B cell (primary cell): ENCODE measurements at regions not wholly inside any gene's neighbourhood (a gene's known extent, or its start where the extent isn't known, plus 50 kb on each side); places are given as distances from the start of the nearest gene placed in this dataset.

Experiments used
- ATAC-seq: fragments of 200-7000 bp; cut with Tn5 transposase; one replicate; pipeline ENCODE4 v1.10.0; 2021; ENCODE audit warnings: low read depth, mild to moderate bottlenecking, moderate number of reproducible peaks, moderate library complexity
- CTCF ChIA-PET: fragments of 350-600 bp; sonication (Branson Sonifier 250); formaldehyde crosslinking; loops from one replicate; lab custom pipeline; 2021; ENCODE audit warnings: antibody characterized with exemption, inconsistent platforms; lab: Charles Lee
- POLR2A ChIA-PET: fragments of 350-600 bp; sonication (Branson Sonifier 250); formaldehyde crosslinking; loops from one replicate; lab custom pipeline; 2021; ENCODE audit warnings: antibody characterized with exemption; lab: Charles Lee
- DNase-seq: peaks from one replicate; pipeline ENCODE4 v3.0.0; 2013
- H2AFZ ChIP-seq: 2 replicates; pipeline ENCODE4 v1.6.1; 2012; ENCODE audit warnings: mild to moderate bottlenecking, low read depth, low read length; ENCODE audit not compliant: insufficient read depth, poor library complexity, severe bottlenecking
- H3K27ac ChIP-seq, 2 donors: 1 replicate in 1 of 2; 2 replicates in 1 of 2; pipeline ENCODE4 v1.5.1; 2012 to 2013; ENCODE audit warnings: low read length in 2 of 2, mild to moderate bottlenecking in 2 of 2, moderate library complexity in 1 of 2
- H3K27me3 ChIP-seq, 4 experiments: fragments of 200-600 bp in 1 of 4; sonication (generic) in 1 of 4; replicated peaks in 1 of 4; 1 replicate in 2 of 4; 2 replicates in 2 of 4; pipeline versions ENCODE4 v1.6.1 to v1.7.0; 2013 to 2016; ENCODE audit warnings: low read length in 3 of 4, mild to moderate bottlenecking in 2 of 4, mixed read lengths in 1 of 4, moderate library complexity in 1 of 4; ENCODE audit not compliant: insufficient read depth in 4 of 4, control insufficient read depth in 3 of 4; ENCODE audit errors: control extremely low read depth in 1 of 4
- H3K36me3 ChIP-seq, 2 experiments: replicated peaks in 1 of 2; 1 replicate in 1 of 2; 2 replicates in 1 of 2; pipeline versions ENCODE4 v1.6.1 to v1.7.1; 2013; ENCODE audit warnings: low read length in 1 of 2; ENCODE audit not compliant: insufficient read depth in 2 of 2, control insufficient read depth in 1 of 2; ENCODE audit errors: control extremely low read depth in 1 of 2, extremely low read depth in 1 of 2
- H3K4me1 ChIP-seq, 2 donors: fragments of 200-600 bp in 1 of 2; sonication (generic) in 1 of 2; 1 replicate in 1 of 2; 2 replicates in 1 of 2; pipeline versions ENCODE4 v1.5.1 to v1.6.1; 2013 to 2017; ENCODE audit warnings: low read length in 2 of 2; ENCODE audit not compliant: control insufficient read depth in 2 of 2, insufficient read depth in 2 of 2
- H3K4me2 ChIP-seq: replicated peaks from 2 replicates; pipeline ENCODE3; 2012; ENCODE audit warnings: mild to moderate bottlenecking, low read depth, low read length; ENCODE audit not compliant: poor library complexity, severe bottlenecking
- H3K4me3 ChIP-seq, 5 experiments: fragments of 200-600 bp in 1 of 5; sonication (generic) in 1 of 5; 1 replicate in 3 of 5; 2 replicates in 2 of 5; pipeline versions ENCODE4 v1.5.1 to v1.7.0; 2011 to 2016; ENCODE audit warnings: low read length in 4 of 5, mild to moderate bottlenecking in 4 of 5, low read depth in 2 of 5, control low read depth in 1 of 5, moderate library complexity in 1 of 5; ENCODE audit not compliant: insufficient read depth in 1 of 5; ENCODE audit errors: control extremely low read depth in 1 of 5, extremely low read depth in 1 of 5
- H3K79me2 ChIP-seq: fragments of 200-600 bp; sonication (generic); one replicate; pipeline ENCODE4 v1.6.0; 2016; ENCODE audit warnings: low read length; ENCODE audit not compliant: control insufficient read depth, insufficient read depth
- H3K9ac ChIP-seq: fragments of 200-600 bp; sonication (generic); 2 replicates; pipeline ENCODE4 v1.6.1; 2017; ENCODE audit warnings: mild to moderate bottlenecking, low read length, moderate library complexity
- H3K9me3 ChIP-seq, 3 donors: one replicate each; pipeline versions ENCODE4 v1.6.1 to v1.7.1; 2013; ENCODE audit warnings: low read length in 2 of 3; ENCODE audit not compliant: control insufficient read depth in 2 of 3, insufficient read depth in 1 of 3; ENCODE audit errors: control extremely low read depth in 1 of 3
- H4K20me1 ChIP-seq: 2 replicates; pipeline ENCODE4 v1.6.0; 2012; ENCODE audit warnings: mild to moderate bottlenecking, low read length; ENCODE audit not compliant: insufficient read depth, control insufficient read depth, poor library complexity, severe bottlenecking
- H3K27ac Mint-ChIP-seq: one replicate; pipeline ENCODE4 v1.8.0; 2021; ENCODE audit warnings: mixed read lengths
- H3K27me3 Mint-ChIP-seq: one replicate; pipeline ENCODE4 v1.8.0; 2021; ENCODE audit warnings: mixed read lengths
- H3K4me1 Mint-ChIP-seq: one replicate; pipeline ENCODE4 v1.8.0; 2021; ENCODE audit warnings: mixed read lengths
- H3K4me3 Mint-ChIP-seq: one replicate; pipeline ENCODE4 v1.8.0; 2021; ENCODE audit warnings: mixed read lengths
- H3K9me3 Mint-ChIP-seq: one replicate; pipeline ENCODE4 v1.8.0; 2022; ENCODE audit warnings: mixed read lengths; ENCODE audit not compliant: insufficient read depth
- EZH2 ChIP-seq: IDR thresholded peaks from 2 replicates; pipeline ENCODE4 v1.6.1; 2012; ENCODE audit warnings: borderline replicate concordance, low read depth, mild to moderate bottlenecking, moderate library complexity, low read length; ENCODE audit not compliant: insufficient read depth, poor library complexity, severe bottlenecking
- WGBS: methylation state at CpG from one replicate; pipeline ENCODE4 v1.1.5; 2013; ENCODE audit warnings: missing lambda C conversion rate; ENCODE audit not compliant: insufficient coverage; 5-methylcytosine and 5-hydroxymethylcytosine counted together
- intact Hi-C: fragments of 100-400 bp; cut with micrococcal nuclease; formaldehyde crosslinking; loops from one replicate; pipeline ENCODE4 v1.10.0; 2022
- TF ChIP-seq, protein P1 (sequence below): fragments of 200-600 bp; IDR thresholded peaks from one replicate; pipeline ENCODE4 v1.8.0; 2022; ENCODE audit warnings: antibody characterized with exemption, mild to moderate bottlenecking

DNA sequence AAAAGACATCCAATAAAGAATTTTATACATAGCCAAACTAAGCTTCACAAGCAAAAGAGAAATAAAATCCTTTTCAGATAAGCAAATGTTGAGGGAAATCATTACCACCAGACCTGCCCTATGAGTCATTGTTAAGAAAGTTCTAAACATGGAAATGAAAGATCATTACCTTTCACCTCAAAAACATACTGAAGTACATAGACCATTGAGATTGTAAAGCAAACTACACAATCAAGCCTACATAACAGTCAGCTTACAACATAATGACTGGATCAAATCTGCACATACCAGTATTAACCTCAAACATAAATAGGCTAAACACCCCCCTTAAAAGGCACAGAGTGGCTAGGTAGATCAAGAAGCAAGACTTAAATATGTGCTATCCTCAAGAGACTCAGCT is 501.0 kb upstream of the LUZP2 start:
- CTCF ChIA-PET = no interaction called here
- Mint-ChIP-seq H3K9me3 (peaks cover 12% of the 10 kb centered on the region), H3K4me3 (no peak overlapping the region), H3K4me1 (no peaks in the 10 kb centered on the region), H3K27ac (no peak overlapping the region), H3K27me3 (no peaks in the 10 kb centered on the region)
- H4K20me1 ChIP-seq = no peaks in the 10 kb centered on the region
- H2AFZ ChIP-seq = no peak overlapping the region
- TF ChIP-seq EZH2 = no peak
- TF ChIP-seq, protein P1, sequence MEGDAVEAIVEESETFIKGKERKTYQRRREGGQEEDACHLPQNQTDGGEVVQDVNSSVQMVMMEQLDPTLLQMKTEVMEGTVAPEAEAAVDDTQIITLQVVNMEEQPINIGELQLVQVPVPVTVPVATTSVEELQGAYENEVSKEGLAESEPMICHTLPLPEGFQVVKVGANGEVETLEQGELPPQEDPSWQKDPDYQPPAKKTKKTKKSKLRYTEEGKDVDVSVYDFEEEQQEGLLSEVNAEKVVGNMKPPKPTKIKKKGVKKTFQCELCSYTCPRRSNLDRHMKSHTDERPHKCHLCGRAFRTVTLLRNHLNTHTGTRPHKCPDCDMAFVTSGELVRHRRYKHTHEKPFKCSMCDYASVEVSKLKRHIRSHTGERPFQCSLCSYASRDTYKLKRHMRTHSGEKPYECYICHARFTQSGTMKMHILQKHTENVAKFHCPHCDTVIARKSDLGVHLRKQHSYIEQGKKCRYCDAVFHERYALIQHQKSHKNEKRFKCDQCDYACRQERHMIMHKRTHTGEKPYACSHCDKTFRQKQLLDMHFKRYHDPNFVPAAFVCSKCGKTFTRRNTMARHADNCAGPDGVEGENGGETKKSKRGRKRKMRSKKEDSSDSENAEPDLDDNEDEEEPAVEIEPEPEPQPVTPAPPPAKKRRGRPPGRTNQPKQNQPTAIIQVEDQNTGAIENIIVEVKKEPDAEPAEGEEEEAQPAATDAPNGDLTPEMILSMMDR = no peak
- peaks cover 0 to 14% (median 0%) of the 10 kb centered on the region in 3 donors for H3K9me3 ChIP-seq
- intact Hi-C loops = no loop called here
- no peak overlapping the region for H3K4me2 ChIP-seq
- POLR2A ChIA-PET = no interaction called here
- no peak overlapping the region for H3K9ac ChIP-seq
- H3K27me3 ChIP-seq = no peaks in the 10 kb centered on the region
- no peaks in the 10 kb centered on the region for H3K79me2 ChIP-seq
- no peaks in the 10 kb centered on the region for H3K4me1 ChIP-seq
- H3K4me3 ChIP-seq = no peak overlapping the region
- no peak overlapping the region for H3K27ac ChIP-seq
- DNase-seq (no peak), ATAC-seq (no peak)
- no peaks in the 10 kb centered on the region for H3K36me3 ChIP-seq

DNA sequence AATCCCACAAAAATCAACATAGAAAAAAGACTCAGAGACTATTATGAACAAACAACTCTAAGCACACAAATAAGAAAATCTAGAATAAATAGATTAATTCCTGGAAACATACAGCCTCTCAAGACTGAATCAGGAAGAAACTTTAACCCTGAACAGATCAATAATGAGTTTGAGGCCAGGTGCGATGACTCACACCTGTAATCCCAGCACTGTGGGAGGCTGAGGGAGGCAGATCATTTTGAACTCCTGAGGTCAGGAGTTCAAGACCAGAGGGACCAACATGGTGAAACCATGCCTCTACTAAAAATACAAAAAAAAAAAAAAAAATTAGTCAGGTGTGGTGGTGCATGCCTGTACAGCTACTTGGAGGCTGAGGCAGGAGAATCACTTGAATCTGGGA is 499.5 kb upstream of the LUZP2 start:
- DNase-seq = no peak
- H3K9me3 Mint-ChIP-seq = peaks cover 12% of the 10 kb centered on the region
- Histone ChIP-seq H3K9me3 (peaks cover 0 to 14% (median 0%) of the 10 kb centered on the region in 3 donors), H3K9ac (no peak overlapping the region), H3K36me3 (no peaks in the 10 kb centered on the region), H3K4me1 (no peaks in the 10 kb centered on the region), H2AFZ (no peak overlapping the region), H3K4me2 (no peak overlapping the region), H3K27ac (no peak overlapping the region), H3K27me3 (no peaks in the 10 kb centered on the region), H3K4me3 (no peak overlapping the region), H3K79me2 (no peaks in the 10 kb centered on the region), H4K20me1 (no peaks in the 10 kb centered on the region)
- H3K27ac Mint-ChIP-seq = no peak overlapping the region
- 100% methylated on average over 1 of the region's 1 CpG for WGBS
- ATAC-seq = no peak
- H3K4me3 Mint-ChIP-seq = no peak overlapping the region
- intact Hi-C loops = no loop called here
- POLR2A ChIA-PET = no interaction called here
- H3K27me3 Mint-ChIP-seq = no peaks in the 10 kb centered on the region
- H3K4me1 Mint-ChIP-seq = no peaks in the 10 kb centered on the region
- CTCF ChIA-PET = no interaction called here
- TF ChIP-seq EZH2 = no peak
- TF ChIP-seq, protein P1 = no peak
